GM12891 (cell line): ENCODE measurements at regions not wholly inside any gene's neighbourhood (a gene's known extent, or its start where the extent isn't known, plus 50 kb on each side); places are given as distances from the start of the nearest gene placed in this dataset.

ENCODE experiments used
- DNase-seq: peaks from one replicate; pipeline ENCODE4 v3.0.0; 2011; ENCODE audit warnings: low spot score; ENCODE audit not compliant: insufficient read length
- FAIRE-seq: peaks from 2 replicates; lab custom pipeline; 2011; peaks lifted over from hg19 to GRCh38; lab: Jason Lieb, UNC
- PAX5 ChIP-seq: IDR thresholded peaks from 2 replicates; pipeline ENCODE4 v1.6.1; 2011; ENCODE audit warnings: low read length, moderate library complexity, mild to moderate bottlenecking; ENCODE audit not compliant: insufficient read depth, severe bottlenecking
- POLR2A ChIP-seq: IDR thresholded peaks from 2 replicates; pipeline ENCODE4 v1.6.1; 2011; ENCODE audit warnings: low read depth, low read length, control low read depth
- POLR2AphosphoS5 ChIP-seq: IDR thresholded peaks from 2 replicates; pipeline ENCODE4 v1.6.1; 2011; ENCODE audit warnings: low read depth, low read length, control low read depth
- POU2F2 ChIP-seq: IDR thresholded peaks from 2 replicates; pipeline ENCODE4 v1.6.1; 2011; ENCODE audit warnings: low read depth, mild to moderate bottlenecking, control low read depth, low read length, moderate library complexity
- SPI1 ChIP-seq: IDR thresholded peaks from 2 replicates; pipeline ENCODE4 v1.6.1; 2011; ENCODE audit warnings: low read depth, low read length, control low read depth
- TAF1 ChIP-seq: IDR thresholded peaks from 2 replicates; pipeline ENCODE4 v1.6.1; 2011; ENCODE audit warnings: low read depth, low read length, control low read depth

DNA sequence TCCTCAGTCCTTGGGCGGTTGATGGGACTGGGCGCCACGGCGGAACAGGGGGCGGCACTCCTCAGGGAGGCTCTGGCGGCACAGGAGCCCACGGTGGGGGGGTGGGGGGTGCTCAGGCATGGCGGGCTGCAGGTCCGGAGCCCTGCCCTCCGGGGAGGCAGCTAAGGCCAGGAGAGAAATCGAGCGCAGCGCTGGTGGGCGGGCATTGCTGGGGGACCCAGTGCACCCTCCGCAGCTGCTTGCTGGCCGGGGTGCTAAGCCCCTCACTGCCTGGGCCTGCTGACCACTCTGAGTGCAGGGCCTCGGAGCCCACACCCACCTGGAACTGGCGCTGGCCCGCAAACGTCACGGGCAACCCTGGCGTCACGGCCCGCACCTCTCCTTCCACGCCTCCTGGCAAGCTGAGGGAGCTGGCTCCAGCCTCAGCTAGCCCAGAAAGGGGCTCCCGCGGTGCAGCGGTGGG, 164.9 kb upstream of the AGA start:
- TF ChIP-seq SPI1 (no peak), PAX5 (no peak), TAF1 (no peak), POLR2A (no peak), POLR2AphosphoS5 (no peak), POU2F2 (no peak)
- FAIRE-seq: no peak
- no peak for DNase-seq

DNA sequence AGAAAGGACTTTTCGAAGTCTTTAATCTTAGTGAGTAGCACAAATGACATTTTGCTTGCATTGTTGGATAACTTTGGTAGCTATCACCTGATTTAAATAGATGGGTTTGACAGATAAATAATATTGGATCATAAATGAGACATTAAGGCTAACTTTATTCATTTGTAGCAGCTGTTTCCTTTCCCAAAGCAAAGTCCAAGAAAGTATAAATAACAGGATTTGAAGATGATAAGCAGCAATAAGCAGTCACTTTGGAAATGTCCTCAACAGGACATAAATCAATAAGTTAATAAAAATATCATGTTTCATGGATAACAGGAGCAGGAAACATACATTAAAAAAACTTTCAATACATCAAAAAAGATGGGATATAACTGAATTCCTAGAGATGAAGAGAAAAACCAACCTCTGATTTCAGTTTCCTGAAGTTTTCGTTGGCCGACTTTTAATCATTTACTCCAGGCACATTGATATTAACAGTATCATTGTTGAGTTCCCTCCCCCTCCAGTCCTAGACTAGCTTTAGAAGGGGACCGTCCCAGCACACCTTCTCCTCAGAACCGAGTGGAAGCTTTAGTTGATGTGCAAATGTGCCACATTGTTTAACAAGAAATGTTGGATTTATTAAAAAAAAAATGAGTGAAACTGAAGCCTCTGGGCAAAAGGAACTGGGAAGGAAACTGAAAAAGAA, 169.9 kb upstream of the AGA start:
- TF ChIP-seq SPI1 (no peak), POLR2AphosphoS5 (no peak), POU2F2 (no peak), POLR2A (no peak), PAX5 (no peak)

DNA sequence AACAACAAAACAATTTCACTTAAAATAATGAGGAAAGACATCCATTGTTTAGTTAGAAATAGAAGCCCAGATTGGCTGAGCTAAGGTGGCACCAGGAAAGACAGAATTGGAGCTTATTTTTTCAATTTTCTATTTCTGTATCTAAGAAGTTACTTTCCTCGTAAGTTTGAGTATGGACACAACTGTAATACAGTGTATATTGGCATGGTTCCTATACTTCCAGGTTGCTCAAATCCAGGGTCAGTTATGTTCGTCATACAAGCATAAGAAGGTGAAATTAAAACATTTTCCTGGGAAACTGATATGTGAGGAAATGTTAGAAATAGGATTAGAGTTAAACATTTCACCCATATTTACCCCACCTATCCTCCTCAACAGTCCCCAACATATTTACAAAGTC, 170.4 kb upstream of the AGA start:
- no peak for TF ChIP-seq TAF1

More for the DNA sequence above, 169.9 kb upstream of the AGA start:
- no peak for DNase-seq
- no peak for FAIRE-seq

DNA sequence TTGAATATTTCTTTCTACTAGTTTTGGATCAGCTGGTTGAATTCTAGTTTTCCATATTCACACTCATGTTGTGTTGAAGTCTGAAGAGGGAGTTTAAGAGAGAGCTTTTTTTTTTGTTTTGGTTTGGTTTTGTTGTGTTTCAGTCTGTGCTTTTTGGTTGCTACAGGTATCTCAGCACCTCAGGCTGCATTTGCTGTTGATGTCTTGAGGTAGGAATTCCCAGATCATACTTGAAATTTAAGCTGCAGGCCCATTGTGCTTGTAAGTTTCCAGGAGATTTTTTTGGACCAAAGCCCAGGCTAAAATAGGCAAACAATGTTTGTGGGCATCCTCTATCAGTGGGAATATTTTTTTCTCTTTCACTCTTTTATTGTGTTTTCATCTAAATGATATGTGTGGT, 190.2 kb upstream of the AGA start:
- no peak for DNase-seq

More for the DNA sequence above, 170.4 kb upstream of the AGA start:
- FAIRE-seq (no peak), DNase-seq (no peak)

DNA sequence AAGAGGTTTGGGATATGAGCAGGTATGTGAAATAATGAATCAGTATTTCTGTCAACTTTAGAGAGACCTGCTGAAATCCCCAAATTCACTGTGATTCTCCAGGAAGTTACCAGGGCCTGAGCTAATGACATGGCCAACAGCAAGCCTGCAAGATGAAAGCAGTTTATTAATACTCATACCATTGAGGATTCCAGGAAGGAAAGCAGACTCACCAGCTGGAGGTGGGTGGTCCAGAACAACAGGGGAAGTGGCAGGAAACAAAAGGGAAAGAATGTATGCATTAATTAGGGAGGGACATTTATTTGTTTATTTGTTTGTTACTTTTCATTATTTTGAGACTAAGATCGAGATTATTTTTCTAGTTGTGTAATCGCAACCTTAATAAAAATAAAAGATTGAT, 196.6 kb upstream of the AGA start:
- TF ChIP-seq POLR2A (no peak), POU2F2 (no peak), SPI1 (no peak), POLR2AphosphoS5 (no peak), PAX5 (no peak), TAF1 (no peak)
- no peak for DNase-seq
- no peak for FAIRE-seq

More for the DNA sequence above, 190.2 kb upstream of the AGA start:
- no peak for FAIRE-seq
- TF ChIP-seq POLR2A (no peak), POU2F2 (no peak), PAX5 (no peak)

DNA sequence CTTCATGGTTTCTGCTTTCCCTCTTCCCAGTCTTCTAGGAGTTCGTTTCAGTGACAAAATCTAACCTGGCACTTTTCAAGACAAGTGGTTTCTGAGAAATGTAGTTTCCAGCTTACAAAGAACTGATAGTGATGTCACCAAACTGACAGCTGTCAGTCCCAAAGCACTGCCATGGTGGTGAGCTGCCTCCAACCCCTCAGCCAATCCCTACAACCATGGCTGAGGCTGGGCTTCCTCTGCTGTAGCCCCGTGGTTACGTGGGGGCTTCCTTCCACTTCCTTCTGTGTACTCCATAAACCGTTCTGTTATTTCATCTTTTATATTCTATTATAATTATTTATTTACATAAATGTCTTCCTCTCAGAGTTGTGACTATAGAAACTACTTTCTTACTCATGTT, 198.6 kb upstream of the AGA start:
- no peak for DNase-seq
- FAIRE-seq: no peak
- no peak for TF ChIP-seq PAX5

DNA sequence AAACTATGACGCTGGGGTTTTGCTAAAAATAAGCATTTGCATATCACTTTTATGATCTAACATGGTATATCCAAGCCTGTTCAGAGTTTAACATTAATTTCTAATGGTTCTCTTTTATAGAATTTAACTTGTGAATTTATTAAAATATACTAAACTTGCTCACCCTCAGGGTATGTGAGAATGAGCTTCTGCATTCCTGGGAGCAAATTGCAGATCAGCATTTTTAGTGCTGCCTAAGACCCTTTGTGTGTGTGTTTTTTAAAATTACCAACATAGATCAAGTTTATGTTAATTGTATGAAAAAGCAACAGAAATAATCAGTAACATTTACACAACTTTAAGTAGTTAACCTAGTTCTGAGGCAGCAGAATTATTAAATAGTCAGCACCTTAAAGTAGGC, 218.0 kb upstream of the AGA start:
- FAIRE-seq (no peak), DNase-seq (no peak)
- TF ChIP-seq SPI1 (no peak), POLR2AphosphoS5 (no peak), POU2F2 (no peak), POLR2A (no peak), PAX5 (no peak), TAF1 (no peak)

DNA sequence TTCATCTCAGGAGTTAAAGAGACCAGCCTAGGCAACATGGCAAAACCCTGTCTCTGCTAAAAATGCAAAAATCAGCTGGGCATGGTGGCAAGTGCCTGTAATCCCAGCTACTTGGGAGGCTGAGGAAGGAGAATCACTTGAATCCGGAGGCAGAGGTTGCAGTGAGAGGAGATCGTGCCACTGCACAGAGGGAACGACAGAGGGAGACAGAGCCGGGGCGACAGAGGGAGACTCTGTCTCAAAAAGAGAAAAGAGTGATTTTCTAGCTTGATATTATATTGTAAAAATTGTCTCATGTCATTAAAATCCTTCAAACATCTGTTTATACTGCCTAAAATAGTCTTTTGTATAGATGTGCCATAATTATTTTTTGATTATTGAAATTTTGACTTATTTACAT, 225.4 kb upstream of the AGA start:
- DNase-seq (no peak), FAIRE-seq (no peak)
- TF ChIP-seq SPI1 (no peak), PAX5 (no peak), POLR2AphosphoS5 (no peak), POU2F2 (no peak), TAF1 (no peak), POLR2A (no peak)

DNA sequence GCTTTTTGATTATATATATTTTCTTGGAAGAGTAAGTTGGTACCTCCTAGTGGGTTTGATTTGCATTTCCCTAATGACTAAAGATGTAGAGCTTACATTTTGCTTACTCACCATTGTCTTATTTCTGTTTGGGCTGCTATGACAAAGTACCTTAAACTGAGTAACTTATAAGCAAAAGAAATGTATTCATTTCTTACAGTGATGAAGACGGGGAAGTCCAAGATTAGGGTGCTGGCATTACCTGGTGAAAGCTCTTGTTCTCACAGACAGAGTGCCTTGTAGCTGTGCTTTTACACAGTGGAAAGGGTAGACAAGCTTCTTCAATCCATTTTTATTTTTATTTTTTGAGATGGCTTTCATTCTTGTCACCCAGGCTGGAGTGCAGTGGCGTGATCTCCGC, 229.2 kb upstream of the AGA start:
- DNase-seq (no peak), FAIRE-seq (no peak)
- TF ChIP-seq POLR2AphosphoS5 (no peak), POU2F2 (no peak), PAX5 (no peak), POLR2A (no peak), SPI1 (no peak), TAF1 (no peak)

DNA sequence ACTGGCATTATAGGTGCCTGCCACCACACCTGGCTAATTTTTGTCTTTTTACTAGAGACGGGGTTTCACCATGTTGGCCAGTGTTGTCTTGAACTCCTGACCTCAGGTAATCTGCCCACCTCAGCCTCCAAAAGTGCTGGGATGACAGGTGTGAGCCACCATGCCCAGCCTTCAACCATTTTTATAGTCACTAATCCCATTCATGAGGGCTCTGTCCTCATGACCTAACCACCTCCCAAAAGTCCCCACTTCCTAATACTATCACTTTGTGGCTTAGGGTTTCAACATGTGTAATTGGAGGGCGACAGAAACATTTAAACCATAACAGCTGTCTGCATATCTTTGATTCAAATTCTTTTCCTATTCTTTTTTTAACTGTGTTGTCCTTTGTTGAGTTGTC, 229.6 kb upstream of the AGA start:
- TF ChIP-seq POLR2AphosphoS5 (no peak), TAF1 (no peak), PAX5 (no peak), SPI1 (no peak), POLR2A (no peak), POU2F2 (no peak)
- DNase-seq: no peak
- FAIRE-seq: no peak
